Retinal pigment epithelial cell (primary cell): ENCODE measurements at regions not wholly inside any gene's neighbourhood (a gene's known extent, or its start where the extent isn't known, plus 50 kb on each side); places are given as distances from the start of the nearest gene placed in this dataset.

Experiments
- DNase-seq: peaks from one replicate; pipeline ENCODE4 v3.0.0-alpha.2; 2010; ENCODE audit warnings: low read depth
- H3K4me3 ChIP-seq: 2 replicates; pipeline ENCODE4 v1.5.1; 2011; ENCODE audit warnings: mild to moderate bottlenecking, low read length, control low read depth, moderate library complexity
- TF ChIP-seq, protein P1 (sequence below): conservative IDR thresholded peaks from 2 replicates; pipeline ENCODE4 v1.5.1; 2011; ENCODE audit warnings: low read depth, low read length, control low read depth, inconsistent platforms

DNA sequence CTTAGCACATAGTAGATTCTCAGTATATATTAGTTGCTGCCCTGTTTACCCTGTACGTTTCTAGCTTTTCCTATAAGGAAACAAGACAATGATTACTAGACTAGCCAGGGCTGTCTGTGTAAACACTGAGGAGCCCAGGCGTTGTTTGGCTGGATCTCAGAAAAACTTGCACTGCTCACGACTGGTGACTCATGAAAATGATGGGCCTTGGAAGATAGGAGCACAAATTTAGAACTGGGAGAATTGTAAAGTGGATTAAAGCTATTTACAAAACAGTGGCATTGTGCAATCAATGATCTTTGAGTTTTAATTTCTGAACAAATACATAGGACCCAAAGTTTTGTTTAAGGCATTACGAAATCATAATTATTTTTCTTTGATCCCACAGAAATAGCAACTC, 276.9 kb downstream of the FAM76B start:
- TF ChIP-seq, protein P1, sequence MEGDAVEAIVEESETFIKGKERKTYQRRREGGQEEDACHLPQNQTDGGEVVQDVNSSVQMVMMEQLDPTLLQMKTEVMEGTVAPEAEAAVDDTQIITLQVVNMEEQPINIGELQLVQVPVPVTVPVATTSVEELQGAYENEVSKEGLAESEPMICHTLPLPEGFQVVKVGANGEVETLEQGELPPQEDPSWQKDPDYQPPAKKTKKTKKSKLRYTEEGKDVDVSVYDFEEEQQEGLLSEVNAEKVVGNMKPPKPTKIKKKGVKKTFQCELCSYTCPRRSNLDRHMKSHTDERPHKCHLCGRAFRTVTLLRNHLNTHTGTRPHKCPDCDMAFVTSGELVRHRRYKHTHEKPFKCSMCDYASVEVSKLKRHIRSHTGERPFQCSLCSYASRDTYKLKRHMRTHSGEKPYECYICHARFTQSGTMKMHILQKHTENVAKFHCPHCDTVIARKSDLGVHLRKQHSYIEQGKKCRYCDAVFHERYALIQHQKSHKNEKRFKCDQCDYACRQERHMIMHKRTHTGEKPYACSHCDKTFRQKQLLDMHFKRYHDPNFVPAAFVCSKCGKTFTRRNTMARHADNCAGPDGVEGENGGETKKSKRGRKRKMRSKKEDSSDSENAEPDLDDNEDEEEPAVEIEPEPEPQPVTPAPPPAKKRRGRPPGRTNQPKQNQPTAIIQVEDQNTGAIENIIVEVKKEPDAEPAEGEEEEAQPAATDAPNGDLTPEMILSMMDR, result no peak
- DNase-seq, result peak; percentile 43
- no peak overlapping the region for H3K4me3 ChIP-seq

DNA sequence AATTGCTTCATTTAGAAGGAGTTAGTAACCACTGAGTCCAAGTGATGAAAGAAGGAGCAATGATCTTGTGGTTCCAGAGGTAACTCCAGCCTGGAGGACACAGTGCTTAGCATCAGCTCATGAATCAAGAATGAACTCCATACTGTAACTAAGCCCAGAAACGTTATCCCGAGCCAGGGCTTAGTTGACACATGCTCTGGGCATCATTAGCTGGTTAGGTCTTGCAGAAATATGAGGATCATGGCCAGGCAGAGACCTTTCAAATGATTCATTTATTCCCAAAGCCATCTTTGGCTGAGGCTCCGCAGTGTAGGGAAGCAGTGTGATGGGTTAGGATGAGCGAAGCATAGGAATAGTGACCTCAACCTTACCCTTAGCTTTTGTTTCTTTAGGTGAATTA, 277.4 kb downstream of the FAM76B start:
- DNase-seq, result peak; percentile 89
- no peak overlapping the region for H3K4me3 ChIP-seq
- TF ChIP-seq, protein P1, result no peak

DNA sequence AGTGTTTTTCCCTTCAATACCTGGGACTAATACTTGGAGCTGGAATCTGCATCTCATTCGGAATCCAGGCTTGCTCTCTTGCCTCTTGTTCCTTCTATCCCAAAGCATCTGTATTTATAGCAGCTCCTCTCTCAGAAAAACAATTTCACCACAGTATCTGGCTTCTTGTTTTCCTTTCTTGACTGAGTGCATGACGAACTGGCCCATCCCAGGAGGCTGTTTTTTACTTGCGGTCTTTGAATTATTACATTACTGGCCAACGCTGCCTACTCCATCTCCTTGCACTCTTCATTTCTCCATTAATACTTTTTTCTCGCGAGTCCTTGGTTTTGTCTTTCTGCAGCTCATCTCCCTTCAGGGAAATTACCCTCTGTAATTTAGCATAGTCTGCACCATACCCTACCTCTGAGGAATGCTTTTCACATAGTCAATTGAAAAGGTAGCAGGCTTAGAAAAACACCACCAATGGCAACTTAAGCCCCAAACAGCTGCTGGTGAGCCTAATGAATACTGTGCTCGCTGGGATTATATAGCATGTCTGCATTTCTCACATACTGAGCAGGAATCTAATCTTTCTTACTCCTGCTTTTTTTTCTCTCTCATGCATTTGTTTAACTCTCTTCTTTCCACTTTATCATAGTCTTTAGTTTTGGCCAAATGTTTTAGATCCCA, 277.4 kb upstream of the SESN3 start:
- peak; percentile 39 for DNase-seq
- TF ChIP-seq, protein P1, result no peak
- no peak overlapping the region for H3K4me3 ChIP-seq

DNA sequence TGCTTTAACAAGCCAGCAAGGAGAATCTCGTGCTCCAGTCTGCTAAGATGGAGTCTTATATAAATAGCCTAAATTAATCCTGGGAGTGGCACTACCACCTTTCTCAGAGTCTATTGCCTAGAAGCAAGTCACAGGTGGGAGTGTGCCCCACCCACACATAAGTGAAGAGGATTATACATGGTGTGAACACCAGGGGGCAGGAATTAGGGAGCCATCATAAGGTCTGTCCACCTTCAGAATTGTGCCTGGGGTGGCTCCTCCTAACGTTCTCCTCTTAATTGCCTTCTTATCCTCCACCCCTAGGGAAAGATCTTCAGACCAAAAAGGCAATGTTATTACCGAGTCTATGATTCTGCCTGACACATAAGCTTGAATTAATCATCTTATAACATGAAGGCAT, 276.8 kb upstream of the SESN3 start:
- TF ChIP-seq, protein P1, result no peak
- no peak overlapping the region for H3K4me3 ChIP-seq
- DNase-seq, result no peak

DNA sequence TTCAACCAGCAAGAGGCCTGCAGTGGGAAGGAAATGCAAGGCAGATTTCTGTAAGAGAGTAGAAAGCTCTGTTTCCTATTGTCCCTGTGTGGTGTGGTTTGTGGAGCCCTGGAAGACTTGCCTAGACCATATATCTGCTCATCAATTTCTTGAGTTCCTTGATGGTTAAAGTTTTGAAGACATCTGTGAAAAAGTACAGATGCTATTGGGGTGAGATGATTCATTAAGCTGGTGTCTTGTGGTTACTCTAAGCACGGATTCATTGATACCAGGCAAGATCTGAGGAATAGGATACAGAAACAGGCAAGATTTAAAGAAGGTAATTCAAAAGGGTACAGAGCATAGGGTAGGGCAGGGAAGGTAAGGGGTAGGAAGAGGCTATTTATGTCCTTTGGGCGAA, 275.8 kb upstream of the SESN3 start:
- TF ChIP-seq, protein P1, result no peak
- DNase-seq, result no peak
- no peak overlapping the region for H3K4me3 ChIP-seq

DNA sequence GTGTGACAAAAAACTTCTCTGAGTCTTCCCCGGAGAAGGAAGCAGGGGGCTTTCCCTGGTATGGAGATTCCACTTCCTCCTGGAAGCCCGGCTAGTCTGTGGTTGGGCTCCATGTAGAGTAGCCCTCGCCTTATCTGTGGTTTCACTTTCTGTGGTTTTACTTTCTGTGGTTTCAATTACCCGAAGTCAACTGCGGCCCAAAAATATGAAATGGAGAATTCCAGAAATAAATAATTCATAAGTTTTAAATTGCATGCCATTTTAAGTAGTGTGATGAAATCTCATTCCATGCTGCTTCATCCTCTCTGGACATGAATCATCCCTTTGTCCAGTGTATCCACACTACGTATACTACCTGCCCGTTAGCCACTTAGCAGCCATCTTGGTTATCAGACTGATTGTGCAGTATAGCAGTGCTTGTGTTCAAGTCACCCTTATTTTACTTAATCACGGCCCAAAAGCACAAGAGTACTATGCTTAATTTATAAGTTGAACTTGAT, 275.0 kb upstream of the SESN3 start:
- H3K4me3 ChIP-seq, result no peak overlapping the region
- DNase-seq, result no peak
- TF ChIP-seq, protein P1, result no peak

DNA sequence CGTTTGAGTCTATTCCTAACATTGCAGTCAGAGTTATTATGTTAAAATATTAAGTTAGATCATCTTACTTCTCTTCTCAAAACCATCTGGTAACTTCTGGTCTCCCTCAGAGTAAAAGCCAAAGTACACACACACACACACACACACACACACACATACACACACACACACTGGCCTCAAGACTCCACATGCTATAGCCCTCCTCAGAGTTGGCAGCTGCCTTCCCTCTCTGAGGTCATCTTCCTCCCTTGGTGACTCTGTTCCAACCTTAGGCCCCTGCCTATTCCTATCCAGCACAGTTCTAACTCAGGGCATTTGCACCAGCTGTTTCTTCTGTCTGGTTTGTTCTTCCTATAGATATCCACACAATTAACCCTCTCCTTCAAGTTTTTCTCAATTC, 272.0 kb upstream of the SESN3 start:
- TF ChIP-seq, protein P1, result no peak
- no peak for DNase-seq
- H3K4me3 ChIP-seq, result no peak overlapping the region
